HG02852 (cell line): ENCODE measurements at regions not wholly inside any gene's neighbourhood (a gene's known extent, or its start where the extent isn't known, plus 50 kb on each side); places are given as distances from the start of the nearest gene placed in this dataset.

Source experiments
- ATAC-seq: cut with Tn5 transposase; IDR thresholded peaks from one replicate; pipeline ENCODE4 v1.9.1; 2021; ENCODE audit warnings: mild to moderate bottlenecking, moderate library complexity; ENCODE audit not compliant: unreplicated experiment

GRCh38 chr7:79877874-79878465 lies 256.7 kb upstream of the GNAI1 start:
- ATAC-seq: no peak

- ATAC-seq: no peak
Observed at GRCh38 chr7:79876848-79877252, 257.8 kb upstream of the GNAI1 start.

GRCh38 chr7:79874797-79875196 lies 259.8 kb upstream of the GNAI1 start:
- no peak for ATAC-seq

GRCh38 chr7:79872176-79872575 lies 262.5 kb upstream of the GNAI1 start:
- ATAC-seq: no peak

- ATAC-seq: no peak
Observed at GRCh38 chr7:79868010-79868409, 266.6 kb upstream of the GNAI1 start.

- no peak for ATAC-seq
Observed at GRCh38 chr7:79862447-79863210, 272.0 kb upstream of the GNAI1 start.

- no peak for ATAC-seq
Observed at GRCh38 chr7:79855172-79855571, 279.5 kb upstream of the GNAI1 start.

- ATAC-seq: no peak
Observed at GRCh38 chr7:79854621-79855020, 280.0 kb upstream of the GNAI1 start.

- ATAC-seq: no peak
Observed at GRCh38 chr7:79837915-79838314, 296.7 kb upstream of the GNAI1 start.

- ATAC-seq: no peak
Observed at GRCh38 chr7:79833616-79834015, 301.0 kb upstream of the GNAI1 start.

GRCh38 chr7:79828866-79829265 lies 305.8 kb upstream of the GNAI1 start:
- ATAC-seq: no peak

GRCh38 chr7:79823246-79823951 lies 311.2 kb upstream of the GNAI1 start:
- no peak for ATAC-seq

GRCh38 chr7:79822620-79823240 lies 311.9 kb upstream of the GNAI1 start:
- ATAC-seq: no peak

GRCh38 chr7:79820387-79820786 lies 314.2 kb upstream of the GNAI1 start:
- no peak for ATAC-seq

- no peak for ATAC-seq
Observed at GRCh38 chr7:79810916-79811315, 323.7 kb upstream of the GNAI1 start.

GRCh38 chr7:79806161-79806734 lies 328.4 kb upstream of the GNAI1 start:
- no peak for ATAC-seq

- no peak for ATAC-seq
Observed at GRCh38 chr7:79790656-79791262, 337.3 kb upstream of the MAGI2 start.

GRCh38 chr7:79789584-79790345 lies 336.3 kb upstream of the MAGI2 start:
- ATAC-seq: no peak

- ATAC-seq: no peak
Observed at GRCh38 chr7:79787623-79788022, 334.2 kb upstream of the MAGI2 start.

- ATAC-seq: no peak
Observed at GRCh38 chr7:79787096-79787495, 333.6 kb upstream of the MAGI2 start.
